ENCODE measurements at regions not wholly inside any gene's neighbourhood (a gene's known extent, or its start where the extent isn't known, plus 50 kb on each side); places are given as distances from the start of the nearest gene placed in this dataset.

DNA sequence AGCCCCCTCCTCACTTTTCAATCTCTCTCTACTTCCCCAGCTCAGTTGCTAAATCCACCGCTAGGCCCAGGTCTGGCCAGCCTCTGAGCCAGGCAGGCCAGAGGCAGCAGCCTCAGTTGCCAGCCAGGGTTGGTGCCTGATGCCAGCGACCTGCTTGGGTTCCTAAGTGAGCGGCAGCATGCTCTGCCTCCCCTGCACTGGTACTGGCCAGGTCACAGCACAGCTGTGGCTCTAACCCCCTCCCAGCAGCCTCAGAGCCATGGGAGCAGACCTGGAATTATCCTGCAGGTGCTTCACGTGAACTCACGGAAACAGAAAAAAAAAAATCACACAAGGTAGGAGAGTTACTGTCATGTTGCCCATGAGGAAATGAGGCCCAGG is 82.5 kb upstream of the ATF3 start:
- no peak for DNase-seq

GRCh38 chr1:212528501-212528900 is 80.1 kb upstream of the ATF3 start:
- DNase-seq: peak in 1 of 3 donors; percentile 20

DNA sequence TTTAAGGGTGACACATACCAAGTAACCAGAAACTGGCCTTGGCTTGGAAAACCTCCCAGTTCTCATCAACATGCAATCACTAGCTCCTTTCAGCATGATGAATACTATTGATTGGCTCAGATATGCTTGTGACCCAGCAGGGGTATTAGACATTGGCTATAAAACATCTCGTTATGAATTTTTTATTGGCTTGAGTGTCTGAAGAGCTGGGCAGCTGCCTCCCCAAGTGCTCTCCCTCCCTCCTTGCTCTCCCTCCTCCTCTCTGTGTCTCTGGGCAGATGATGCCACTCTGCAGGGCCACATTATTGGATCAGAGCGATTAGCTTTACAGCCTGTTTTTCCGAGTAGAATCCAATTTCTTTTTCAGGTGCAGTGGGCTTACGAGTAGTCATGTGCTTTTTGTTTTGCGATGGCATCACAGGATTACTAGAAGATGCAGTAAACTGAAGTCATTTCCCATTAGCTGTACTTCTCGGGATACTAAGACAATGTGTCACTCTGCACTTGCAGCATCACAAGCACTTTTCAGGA is 79.3 kb upstream of the ATF3 start:
- DNase-seq: peak in 2 of 3 donors; percentile 38 to 55

GRCh38 chr1:212531267-212531666 is 77.3 kb upstream of the ATF3 start:
- no peak for DNase-seq

DNA sequence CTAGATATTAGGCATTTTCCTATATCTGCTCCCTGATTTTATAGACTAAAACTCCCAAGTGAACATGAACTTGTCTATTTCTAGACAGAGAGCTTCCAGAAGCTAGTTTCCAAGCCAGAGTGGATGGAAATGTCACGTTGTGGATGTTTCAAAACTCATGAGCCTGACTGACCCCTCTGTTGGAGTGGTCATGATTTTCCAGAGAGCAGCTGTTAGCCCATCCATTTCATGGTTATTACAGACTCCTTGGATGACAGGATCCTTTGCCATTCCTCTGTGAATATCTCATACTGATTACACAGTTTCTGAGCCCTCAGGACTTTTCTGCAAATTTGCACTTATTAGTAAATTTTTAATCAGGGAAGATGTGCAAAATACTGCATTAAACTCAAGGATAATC is 76.8 kb upstream of the ATF3 start:
- DNase-seq: no peak

DNA sequence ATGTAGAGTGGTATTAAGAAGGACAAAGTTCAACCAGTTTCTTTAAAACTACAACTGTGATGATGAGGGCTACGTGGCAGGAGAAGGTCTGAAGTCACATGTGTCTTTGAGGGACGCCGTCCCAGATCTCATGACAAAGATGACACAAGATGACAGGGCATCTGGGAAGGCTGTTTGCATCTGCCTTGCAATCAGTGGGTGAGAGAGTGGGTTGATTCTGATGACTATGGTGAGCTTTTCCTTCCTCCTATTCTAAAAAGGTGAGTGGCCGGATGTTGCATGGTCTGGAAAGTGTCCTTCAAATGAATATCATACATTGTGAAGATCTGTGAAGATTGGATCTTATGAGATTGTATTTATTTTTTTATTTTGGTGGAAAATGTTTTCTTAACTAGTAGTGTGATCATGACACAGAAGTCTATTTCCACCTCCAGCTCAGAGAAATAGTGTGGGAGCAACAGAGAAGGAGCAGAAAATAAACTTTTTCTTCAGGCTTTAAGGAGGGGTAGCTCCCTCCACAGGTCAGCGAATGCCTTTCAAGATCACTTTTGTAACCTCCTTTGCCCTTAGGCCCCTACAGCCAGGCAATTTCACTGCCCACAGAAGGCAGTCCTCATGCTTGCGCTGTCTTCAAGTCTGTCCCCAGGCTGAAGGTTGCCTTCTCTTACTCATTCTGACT is 76.0 kb upstream of the ATF3 start:
- peak; percentile 85 to 92 (median 90) for DNase-seq

DNA sequence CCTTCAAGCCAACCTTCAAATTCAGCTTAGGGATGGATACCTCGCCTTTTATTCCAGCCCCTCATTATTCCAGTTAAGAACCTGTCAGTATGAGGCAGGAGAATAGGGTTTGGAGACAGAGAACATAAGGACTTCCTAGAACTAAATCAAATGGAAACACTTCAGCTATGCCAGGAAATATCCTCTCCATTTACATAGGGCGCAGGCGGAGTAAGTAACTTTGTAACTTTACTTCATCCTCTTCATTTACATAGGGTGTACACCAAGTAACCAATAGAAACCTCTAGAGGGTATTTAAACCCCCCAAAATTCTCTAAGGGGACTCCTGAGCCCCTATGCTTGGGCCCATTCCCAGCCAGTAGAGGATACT is 75.4 kb upstream of the ATF3 start:
- no peak for DNase-seq

GRCh38 chr1:212536586-212536985 is 72.0 kb upstream of the ATF3 start:
- DNase-seq: no peak

- DNase-seq: no peak
These were observed 71.0 kb upstream of the ATF3 start for GRCh38 chr1:212537610-212538009.

GRCh38 chr1:212539737-212540430 is 68.7 kb upstream of the ATF3 start:
- peak; percentile 25 to 59 (median 47) for DNase-seq

- peak; percentile 84 to 97 (median 96) for DNase-seq
These were observed 65.8 kb upstream of the ATF3 start for GRCh38 chr1:212542761-212543187.

GRCh38 chr1:212544110-212544509 is 64.5 kb upstream of the ATF3 start:
- DNase-seq: peak in 1 of 3 donors; percentile 31

DNA sequence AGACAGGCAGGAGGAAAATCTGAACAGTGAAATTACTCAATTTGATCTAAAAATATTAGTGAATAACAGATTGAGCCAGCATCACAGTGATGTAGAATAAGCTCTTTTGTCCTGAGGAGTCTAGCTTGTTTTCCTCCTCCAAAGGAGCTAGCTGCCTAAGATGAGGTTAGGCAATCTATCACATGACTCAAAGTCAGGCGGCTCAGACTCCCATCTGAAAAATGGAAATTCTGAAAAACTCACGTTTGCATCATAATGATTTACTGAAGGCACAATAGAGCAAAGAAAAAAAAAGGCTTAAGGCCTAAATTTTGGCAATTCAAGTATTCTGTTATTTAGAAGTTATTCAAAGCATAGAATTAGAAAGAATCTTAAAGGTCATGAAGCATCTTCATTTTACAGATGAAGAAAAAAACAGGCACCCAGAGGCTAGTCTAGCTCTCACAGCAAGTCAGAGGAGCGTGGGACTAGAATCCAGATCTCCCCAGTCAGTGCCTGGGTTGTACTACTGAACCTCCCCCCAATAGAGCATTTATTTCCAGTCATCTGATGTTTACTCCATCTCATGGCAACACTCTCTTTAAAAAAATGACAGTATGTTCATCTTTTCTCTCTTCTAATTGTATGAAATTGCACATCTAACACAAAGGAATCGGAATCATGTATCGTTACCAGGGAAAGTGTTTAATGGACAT is 62.5 kb upstream of the ATF3 start:
- DNase-seq: peak; percentile 89 to 98 (median 98)

- DNase-seq: no peak
These were observed 59.0 kb upstream of the ATF3 start for GRCh38 chr1:212549503-212550017.

DNA sequence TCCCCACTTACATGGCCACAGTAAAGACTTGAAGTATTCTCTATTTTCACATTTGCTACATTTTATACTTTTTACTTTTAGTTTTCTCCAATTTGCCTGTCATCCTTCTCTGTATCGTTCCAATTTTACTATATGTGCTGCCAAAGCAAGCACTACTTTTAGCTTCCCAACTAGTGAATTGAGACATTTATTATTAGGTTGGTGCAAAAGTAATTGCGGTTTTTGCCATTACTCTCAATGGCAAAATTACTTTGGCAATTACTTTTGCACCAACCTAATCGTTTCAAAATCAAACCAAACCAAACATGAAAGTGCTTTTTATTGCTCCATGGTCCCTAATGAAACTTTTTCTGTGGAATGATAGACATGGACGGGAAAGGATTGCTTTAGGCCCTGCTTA is 56.6 kb upstream of the ATF3 start:
- DNase-seq: no peak

DNA sequence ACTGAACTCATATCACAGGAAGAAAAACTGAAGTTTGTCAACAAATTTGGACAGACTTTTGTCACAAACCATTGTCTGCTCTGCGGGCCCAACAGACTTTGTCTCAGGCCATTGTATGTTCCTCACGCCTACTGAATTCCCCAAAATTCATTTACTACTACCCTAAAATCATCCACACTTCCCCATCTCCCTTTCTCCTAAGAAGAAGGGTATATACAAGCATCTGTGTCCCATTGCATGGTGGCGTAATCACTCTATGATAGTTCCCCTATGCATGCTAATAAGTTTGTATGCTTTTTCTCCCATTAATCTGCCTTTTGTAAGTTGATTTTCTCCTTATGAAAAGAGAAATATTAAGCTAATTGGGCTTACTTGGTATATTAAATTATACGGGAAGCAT is 54.9 kb upstream of the ATF3 start:
- peak; percentile 44 to 74 (median 61) for DNase-seq

DNA sequence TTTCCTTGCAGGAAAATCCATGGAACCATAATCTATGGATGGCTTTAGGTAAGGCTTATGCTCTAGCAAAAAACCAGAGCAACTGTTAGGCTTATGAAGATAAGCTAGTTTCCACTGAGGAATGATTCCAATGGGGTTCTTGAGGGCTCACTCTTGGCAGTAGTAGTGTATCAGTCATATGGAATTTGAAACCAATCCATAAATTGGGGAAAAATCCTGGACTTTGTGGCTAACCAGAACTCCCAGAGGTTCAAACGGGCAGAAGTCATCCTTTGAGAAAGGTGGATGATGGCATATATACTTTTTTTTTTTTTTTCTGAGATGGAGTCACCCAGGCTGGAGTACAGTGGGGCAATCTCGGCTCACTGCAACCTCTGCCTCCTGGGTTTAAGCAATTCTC is 54.2 kb upstream of the ATF3 start:
- DNase-seq: no peak

GRCh38 chr1:212555426-212555825 is 53.1 kb upstream of the ATF3 start:
- no peak for DNase-seq

GRCh38 chr1:212556822-212557549 is 51.6 kb upstream of the ATF3 start:
- DNase-seq: no peak

- peak; percentile 59 to 75 (median 61) for DNase-seq
These were observed 50.5 kb upstream of the ATF3 start for GRCh38 chr1:212557739-212558692.

DNA sequence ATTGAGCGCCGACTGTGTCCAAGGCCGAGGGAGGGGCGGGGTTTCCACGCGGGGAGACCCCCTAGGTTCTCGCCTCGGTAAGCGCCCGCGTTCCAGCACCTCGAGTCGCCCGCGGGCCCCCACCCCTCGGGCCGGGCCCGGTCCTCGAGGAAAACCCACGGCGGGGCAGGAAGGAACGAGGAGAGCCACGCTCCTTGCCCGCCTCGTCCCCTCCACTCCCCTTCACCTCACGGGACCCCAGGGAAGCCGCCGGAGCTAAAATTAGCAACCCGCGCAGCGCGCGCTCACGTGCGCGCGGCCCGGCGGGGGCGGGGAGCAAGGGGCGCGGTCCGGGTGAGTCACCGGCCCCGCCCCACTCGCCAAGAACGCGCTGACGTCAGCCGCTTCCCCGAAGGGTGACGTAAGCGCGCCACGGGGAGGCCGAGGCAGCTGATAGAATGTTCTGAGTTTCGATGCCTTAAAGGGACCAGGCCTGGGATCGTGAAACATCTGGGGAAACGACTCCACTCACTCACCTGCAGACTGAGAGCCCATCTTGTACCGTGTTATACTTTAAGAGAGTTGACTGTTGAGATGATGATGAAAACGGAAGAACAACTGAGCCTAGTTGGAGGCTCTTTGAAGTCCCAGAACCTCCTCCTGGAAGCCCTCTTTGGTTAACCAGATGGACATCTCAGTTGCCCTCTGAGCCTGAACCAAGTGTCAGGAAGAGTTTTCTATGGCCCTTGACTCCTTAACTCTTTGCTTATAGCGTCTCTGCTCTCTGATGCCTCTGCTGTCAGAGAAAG is 49.7 kb upstream of the ATF3 start:
- peak; percentile 97 to 99 (median 99) for DNase-seq
